ENCODE measurements at regions not wholly inside any gene's neighbourhood (a gene's known extent, or its start where the extent isn't known, plus 50 kb on each side); places are given as distances from the start of the nearest gene placed in this dataset.
"Not testable (repeated sequence)": the region's sequence is repeated elsewhere in the genome, so short reads cannot be mapped to it uniquely, and the experiment has no call there.

- H3K4me1 ChIP-seq (ENCODE audit: control insufficient read depth, insufficient read depth, low read length); H3K4me3 ChIP-seq (ENCODE audit: low read length in 2 of 2); H3K36me3 ChIP-seq (ENCODE audit: control insufficient read depth in 2 of 2, insufficient read depth in 2 of 2, low read length in 2 of 2); H3K9ac ChIP-seq (ENCODE audit: low read length in 2 of 2); H3K27me3 ChIP-seq (ENCODE audit: control insufficient read depth in 1 of 2, insufficient read depth in 2 of 2, low read length in 2 of 2); H3K9me3 ChIP-seq (ENCODE audit: control insufficient read depth in 2 of 2, low read length in 2 of 2); H3K27ac ChIP-seq (ENCODE audit: low read length): not testable (repeated sequence)
Observed at GRCh38 chr2:101645886-101646285, 51.6 kb upstream of the MAP4K4 start.

- Histone ChIP-seq H3K4me1 (ENCODE audit: control insufficient read depth, insufficient read depth, low read length) (no peaks in the 10 kb centered on the region), H3K27me3 (ENCODE audit: control insufficient read depth in 1 of 2, insufficient read depth in 2 of 2, low read length in 2 of 2) (no peaks in the 10 kb centered on the region), H3K9me3 (ENCODE audit: control insufficient read depth in 2 of 2, low read length in 2 of 2) (no peaks in the 10 kb centered on the region), H3K36me3 (ENCODE audit: control insufficient read depth in 2 of 2, insufficient read depth in 2 of 2, low read length in 2 of 2) (no peaks in the 10 kb centered on the region), H3K27ac (ENCODE audit: low read length) (no peak overlapping the region), H3K9ac (ENCODE audit: low read length in 2 of 2) (no peak overlapping the region), H3K4me3 (ENCODE audit: low read length in 2 of 2) (no peak overlapping the region)
Observed at GRCh38 chr2:101644842-101645383, 52.6 kb upstream of the MAP4K4 start.

- no peaks in the 10 kb centered on the region for H3K4me1 ChIP-seq (ENCODE audit: control insufficient read depth, insufficient read depth, low read length)
- H3K36me3 ChIP-seq (ENCODE audit: control insufficient read depth in 2 of 2, insufficient read depth in 2 of 2, low read length in 2 of 2), result no peaks in the 10 kb centered on the region
- no peak overlapping the region for H3K4me3 ChIP-seq (ENCODE audit: low read length in 2 of 2)
- no peak overlapping the region for H3K27ac ChIP-seq (ENCODE audit: low read length)
- no peak overlapping the region for H3K9ac ChIP-seq (ENCODE audit: low read length in 2 of 2)
- H3K27me3 ChIP-seq (ENCODE audit: control insufficient read depth in 1 of 2, insufficient read depth in 2 of 2, low read length in 2 of 2), result no peaks in the 10 kb centered on the region
- H3K9me3 ChIP-seq (ENCODE audit: control insufficient read depth in 2 of 2, low read length in 2 of 2), result no peaks in the 10 kb centered on the region
Observed at GRCh38 chr2:101643004-101643524, 54.4 kb upstream of the MAP4K4 start.

DNA sequence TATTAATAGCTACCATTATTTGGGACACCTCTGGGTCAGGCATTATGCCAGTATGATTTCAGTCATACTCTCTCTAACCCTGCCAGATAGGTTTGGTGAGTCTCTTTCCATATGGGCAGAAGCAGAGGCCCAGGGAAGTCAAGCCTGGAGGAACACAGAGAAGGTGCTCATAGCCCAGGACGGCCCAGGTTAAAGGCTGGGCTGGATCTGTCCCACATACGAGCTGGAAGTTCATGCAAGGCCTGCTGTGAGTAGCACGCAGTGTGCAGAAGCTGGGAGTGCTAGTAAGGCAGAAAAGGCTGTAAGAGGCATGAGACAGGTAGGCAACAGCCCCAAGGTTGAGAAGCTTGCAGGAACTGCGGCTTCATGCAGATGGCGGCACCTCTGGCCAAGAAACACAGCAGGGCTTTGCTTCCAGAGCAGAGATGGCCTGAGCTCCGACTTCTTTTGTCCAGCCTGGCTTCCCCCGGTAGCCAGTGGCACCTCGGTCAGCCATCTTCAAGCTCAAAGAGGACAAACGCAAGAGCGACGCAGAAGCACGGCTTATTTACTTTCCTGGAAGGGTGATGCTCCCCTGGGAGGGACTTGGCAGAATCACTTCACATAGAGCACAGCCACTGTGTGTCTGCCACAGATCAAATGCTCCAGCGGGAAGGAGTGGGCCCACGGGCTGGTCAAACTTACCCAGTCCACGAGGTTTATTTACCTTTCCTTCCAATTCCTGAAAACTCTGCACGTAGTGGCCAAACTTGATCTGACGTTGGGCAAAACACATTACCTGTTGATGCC, 58.5 kb upstream of the MAP4K4 start:
- Histone ChIP-seq H3K9ac (ENCODE audit: low read length in 2 of 2) (no peak overlapping the region), H3K27ac (ENCODE audit: low read length) (no peak overlapping the region), H3K9me3 (ENCODE audit: control insufficient read depth in 2 of 2, low read length in 2 of 2) (no peaks in the 10 kb centered on the region), H3K4me3 (ENCODE audit: low read length in 2 of 2) (no peak overlapping the region), H3K4me1 (ENCODE audit: control insufficient read depth, insufficient read depth, low read length) (no peaks in the 10 kb centered on the region), H3K27me3 (ENCODE audit: control insufficient read depth in 1 of 2, insufficient read depth in 2 of 2, low read length in 2 of 2) (no peaks in the 10 kb centered on the region), H3K36me3 (ENCODE audit: control insufficient read depth in 2 of 2, insufficient read depth in 2 of 2, low read length in 2 of 2) (no peaks in the 10 kb centered on the region)

GRCh38 chr2:101638181-101638711, 59.3 kb upstream of the MAP4K4 start:
- Histone ChIP-seq H3K27me3 (ENCODE audit: control insufficient read depth in 1 of 2, insufficient read depth in 2 of 2, low read length in 2 of 2) (no peaks in the 10 kb centered on the region), H3K27ac (ENCODE audit: low read length) (no peak overlapping the region), H3K4me3 (ENCODE audit: low read length in 2 of 2) (no peak overlapping the region), H3K9me3 (ENCODE audit: control insufficient read depth in 2 of 2, low read length in 2 of 2) (no peaks in the 10 kb centered on the region), H3K9ac (ENCODE audit: low read length in 2 of 2) (no peak overlapping the region), H3K36me3 (ENCODE audit: control insufficient read depth in 2 of 2, insufficient read depth in 2 of 2, low read length in 2 of 2) (no peaks in the 10 kb centered on the region), H3K4me1 (ENCODE audit: control insufficient read depth, insufficient read depth, low read length) (no peaks in the 10 kb centered on the region)

GRCh38 chr2:101630224-101630949, 67.1 kb upstream of the MAP4K4 start:
- Histone ChIP-seq H3K9me3 (ENCODE audit: control insufficient read depth in 2 of 2, low read length in 2 of 2) (no peaks in the 10 kb centered on the region), H3K36me3 (ENCODE audit: control insufficient read depth in 2 of 2, insufficient read depth in 2 of 2, low read length in 2 of 2) (no peaks in the 10 kb centered on the region), H3K9ac (ENCODE audit: low read length in 2 of 2) (no peak overlapping the region), H3K4me3 (ENCODE audit: low read length in 2 of 2) (no peak overlapping the region), H3K4me1 (ENCODE audit: control insufficient read depth, insufficient read depth, low read length) (no peaks in the 10 kb centered on the region), H3K27ac (ENCODE audit: low read length) (no peak overlapping the region), H3K27me3 (ENCODE audit: control insufficient read depth in 1 of 2, insufficient read depth in 2 of 2, low read length in 2 of 2) (no peaks in the 10 kb centered on the region)

- Histone ChIP-seq H3K4me3 (ENCODE audit: low read length in 2 of 2) (no peak overlapping the region), H3K4me1 (ENCODE audit: control insufficient read depth, insufficient read depth, low read length) (no peaks in the 10 kb centered on the region), H3K9ac (ENCODE audit: low read length in 2 of 2) (no peak overlapping the region), H3K9me3 (ENCODE audit: control insufficient read depth in 2 of 2, low read length in 2 of 2) (no peaks in the 10 kb centered on the region), H3K27me3 (ENCODE audit: control insufficient read depth in 1 of 2, insufficient read depth in 2 of 2, low read length in 2 of 2) (no peaks in the 10 kb centered on the region), H3K36me3 (ENCODE audit: control insufficient read depth in 2 of 2, insufficient read depth in 2 of 2, low read length in 2 of 2) (no peaks in the 10 kb centered on the region), H3K27ac (ENCODE audit: low read length) (no peak overlapping the region)
Observed at GRCh38 chr2:101628030-101628392, 69.5 kb upstream of the MAP4K4 start.

- Histone ChIP-seq H3K9me3 (ENCODE audit: control insufficient read depth in 2 of 2, low read length in 2 of 2) (no peaks in the 10 kb centered on the region), H3K36me3 (ENCODE audit: control insufficient read depth in 2 of 2, insufficient read depth in 2 of 2, low read length in 2 of 2) (no peaks in the 10 kb centered on the region), H3K27ac (ENCODE audit: low read length) (no peak overlapping the region), H3K9ac (ENCODE audit: low read length in 2 of 2) (no peak overlapping the region), H3K27me3 (ENCODE audit: control insufficient read depth in 1 of 2, insufficient read depth in 2 of 2, low read length in 2 of 2) (no peaks in the 10 kb centered on the region), H3K4me3 (ENCODE audit: low read length in 2 of 2) (no peak overlapping the region), H3K4me1 (ENCODE audit: control insufficient read depth, insufficient read depth, low read length) (no peaks in the 10 kb centered on the region)
Observed at GRCh38 chr2:101627285-101628029, 70.0 kb upstream of the MAP4K4 start.

DNA sequence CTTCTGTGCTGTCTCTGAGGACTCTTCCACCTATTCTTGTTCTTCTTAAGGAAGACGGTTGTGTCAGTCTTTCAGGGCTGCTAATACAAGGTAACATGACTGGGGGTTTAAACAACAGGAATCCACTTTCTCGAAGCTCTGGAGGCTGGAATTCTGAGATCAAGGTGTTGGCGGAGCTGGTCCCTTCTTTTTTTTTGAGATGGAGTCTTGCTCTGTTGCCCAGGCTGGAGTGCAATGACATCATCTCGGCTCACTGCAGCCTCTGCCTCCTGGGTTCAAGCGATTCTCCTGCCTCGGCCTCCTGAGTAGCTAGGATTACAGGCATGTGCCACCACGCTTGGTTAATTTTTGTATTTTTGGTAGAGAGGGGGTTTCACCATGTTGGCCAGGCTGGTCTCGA, 71.7 kb upstream of the MAP4K4 start:
- not testable (repeated sequence) for H3K9me3 ChIP-seq (ENCODE audit: control insufficient read depth in 2 of 2, low read length in 2 of 2); H3K4me1 ChIP-seq (ENCODE audit: control insufficient read depth, insufficient read depth, low read length); H3K27ac ChIP-seq (ENCODE audit: low read length); H3K9ac ChIP-seq (ENCODE audit: low read length in 2 of 2); H3K36me3 ChIP-seq (ENCODE audit: control insufficient read depth in 2 of 2, insufficient read depth in 2 of 2, low read length in 2 of 2); H3K4me3 ChIP-seq (ENCODE audit: low read length in 2 of 2); H3K27me3 ChIP-seq (ENCODE audit: control insufficient read depth in 1 of 2, insufficient read depth in 2 of 2, low read length in 2 of 2)

GRCh38 chr2:101625387-101625786, 72.1 kb upstream of the MAP4K4 start:
- Histone ChIP-seq H3K4me3 (ENCODE audit: low read length in 2 of 2) (no peak overlapping the region), H3K9ac (ENCODE audit: low read length in 2 of 2) (no peak overlapping the region), H3K27me3 (ENCODE audit: control insufficient read depth in 1 of 2, insufficient read depth in 2 of 2, low read length in 2 of 2) (no peaks in the 10 kb centered on the region), H3K9me3 (ENCODE audit: control insufficient read depth in 2 of 2, low read length in 2 of 2) (no peaks in the 10 kb centered on the region), H3K4me1 (ENCODE audit: control insufficient read depth, insufficient read depth, low read length) (no peaks in the 10 kb centered on the region), H3K36me3 (ENCODE audit: control insufficient read depth in 2 of 2, insufficient read depth in 2 of 2, low read length in 2 of 2) (no peaks in the 10 kb centered on the region), H3K27ac (ENCODE audit: low read length) (no peak overlapping the region)
